Right forelimb (tissue), 1 donor: ENCODE measurements at regions not wholly inside any gene's neighbourhood (a gene's known extent, or its start where the extent isn't known, plus 50 kb on each side); places are given as distances from the start of the nearest gene placed in this dataset.
"Not testable (repeated sequence)": the region's sequence is repeated elsewhere in the genome, so short reads cannot be mapped to it uniquely, and the experiment has no call there.

Source experiments
- DNase-seq: peaks from one replicate; pipeline ENCODE4 v3.0.0-alpha.2; 2018

- no peak for DNase-seq
Observed at GRCh38 chr5:15183520-15183919, 311.9 kb upstream of the ANKH start.

- no peak for DNase-seq
Observed at GRCh38 chr5:15170173-15170572, 298.6 kb upstream of the ANKH start.

DNA sequence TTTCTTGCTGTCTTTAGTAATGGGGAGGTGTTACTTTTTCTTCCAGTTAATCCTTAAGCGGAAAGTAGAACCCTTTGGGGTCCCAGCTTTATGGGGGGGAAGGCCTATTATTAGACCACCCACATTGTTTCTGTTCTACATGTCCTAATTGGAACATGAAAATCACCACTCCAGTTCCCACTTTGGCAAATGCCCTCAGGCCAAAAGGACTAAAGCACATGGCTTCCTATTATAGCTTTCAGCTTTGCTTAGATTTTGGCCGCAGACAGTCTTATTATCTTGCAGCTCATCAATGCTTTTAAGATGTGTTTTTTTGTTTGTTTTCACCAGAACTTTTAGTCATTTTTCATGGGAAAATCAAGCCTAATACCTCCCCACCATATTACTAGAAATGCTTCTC lies 296.8 kb upstream of the ANKH start:
- DNase-seq, result no peak

GRCh38 chr5:15160091-15160490 lies 288.5 kb upstream of the ANKH start:
- DNase-seq, result no peak

GRCh38 chr5:15159606-15160005 lies 288.0 kb upstream of the ANKH start:
- DNase-seq, result no peak

- DNase-seq, result no peak
Observed at GRCh38 chr5:15142458-15142857, 270.9 kb upstream of the ANKH start.

DNA sequence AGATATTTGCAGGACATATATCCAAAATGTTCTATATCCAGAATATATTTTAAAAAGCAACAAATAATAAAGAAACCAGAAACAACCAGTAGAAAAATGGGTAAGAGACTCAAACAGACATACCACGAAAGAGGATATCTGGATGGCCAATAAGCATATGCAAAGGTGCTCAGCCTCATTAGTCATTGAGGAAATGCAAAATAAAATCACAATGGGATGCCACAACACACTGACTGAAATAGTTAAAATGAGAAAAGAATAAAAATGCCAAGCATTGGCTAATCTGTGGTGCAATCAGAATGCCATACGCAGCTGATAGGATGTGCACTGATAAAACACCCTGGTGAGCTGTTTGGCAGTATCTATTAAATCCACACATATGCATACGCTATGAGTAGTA lies 265.8 kb upstream of the ANKH start:
- DNase-seq, result no peak

- DNase-seq, result no peak
Observed at GRCh38 chr5:15135661-15136060, 264.1 kb upstream of the ANKH start.

DNA sequence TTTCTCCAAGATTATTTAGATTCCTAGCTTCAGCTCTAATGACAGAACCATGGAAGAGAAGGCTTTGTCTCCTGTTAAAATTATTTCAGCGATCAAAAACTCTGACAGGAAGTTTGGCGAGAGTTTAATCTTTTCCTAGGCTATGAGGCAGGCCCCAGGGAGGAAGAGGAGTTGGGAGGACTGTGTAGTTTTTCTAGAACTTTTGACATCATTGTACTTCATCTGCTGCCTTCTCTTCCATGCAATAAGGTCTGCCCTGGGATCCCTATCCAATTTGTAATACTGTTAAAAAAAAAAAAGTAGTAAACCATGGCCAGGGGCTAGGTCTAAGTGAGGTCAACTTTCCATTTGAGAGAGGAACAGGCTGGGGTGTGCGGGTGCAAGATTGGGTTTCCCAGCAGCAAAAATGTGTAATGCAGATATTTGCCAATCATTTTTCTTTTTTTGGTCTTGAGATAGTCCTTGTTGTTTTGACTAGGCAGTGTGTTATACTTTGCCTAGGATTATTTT lies 261.9 kb upstream of the ANKH start:
- DNase-seq, result no peak

GRCh38 chr5:15132816-15133405 lies 261.3 kb upstream of the ANKH start:
- DNase-seq, result no peak

- no peak for DNase-seq
Observed at GRCh38 chr5:15131909-15132308, 260.3 kb upstream of the ANKH start.

DNA sequence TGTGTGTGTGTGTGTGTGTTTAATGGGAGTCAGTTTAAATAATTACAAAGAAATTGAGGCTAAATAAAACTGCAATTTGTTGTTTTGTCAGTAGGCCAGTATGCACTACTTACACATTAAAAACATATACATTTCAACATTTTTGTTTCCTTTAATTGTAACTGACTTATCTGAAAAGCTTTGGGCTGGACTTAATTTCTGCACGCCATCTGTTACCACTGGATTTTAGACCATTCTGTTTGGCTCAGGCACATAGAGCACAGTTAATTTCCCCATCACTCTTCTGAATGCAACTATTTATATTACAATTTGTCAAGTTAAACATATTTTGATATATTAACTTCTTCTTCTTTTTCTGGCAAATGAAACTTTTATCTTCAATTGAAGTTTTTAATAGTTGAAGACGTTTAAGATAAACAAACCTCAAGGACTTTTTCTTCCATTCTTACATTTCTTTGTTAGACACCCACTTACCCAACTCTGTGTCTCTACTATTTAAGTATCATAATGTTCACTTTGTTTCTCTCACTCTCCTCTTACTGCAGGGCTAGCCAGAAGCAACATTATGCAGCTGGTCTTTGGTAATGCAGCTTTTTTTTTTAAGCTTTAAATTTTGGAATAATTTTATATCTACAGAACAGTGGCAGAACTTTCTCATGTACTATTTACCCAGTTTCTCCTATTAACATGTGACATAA lies 253.4 kb upstream of the ANKH start:
- no peak for DNase-seq

DNA sequence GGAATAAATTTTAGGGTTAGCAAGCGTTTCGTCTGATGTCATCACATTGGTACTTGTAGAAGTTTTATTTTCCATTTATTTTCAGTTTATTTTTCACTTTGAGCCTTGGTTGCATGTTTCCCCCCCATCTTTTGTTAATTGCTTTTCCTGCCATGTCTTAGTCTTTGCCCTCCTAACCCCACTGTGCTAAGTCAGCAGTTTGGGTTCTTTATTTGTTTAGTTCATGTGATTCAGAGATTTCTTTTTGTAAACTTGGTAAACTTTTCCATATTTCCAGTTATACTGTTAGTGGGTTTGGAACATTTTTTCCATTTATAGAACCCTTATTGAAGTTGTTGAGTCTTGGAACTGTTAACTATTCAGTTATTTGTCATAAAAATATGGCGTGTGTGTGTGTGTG lies 252.9 kb upstream of the ANKH start:
- no peak for DNase-seq

DNA sequence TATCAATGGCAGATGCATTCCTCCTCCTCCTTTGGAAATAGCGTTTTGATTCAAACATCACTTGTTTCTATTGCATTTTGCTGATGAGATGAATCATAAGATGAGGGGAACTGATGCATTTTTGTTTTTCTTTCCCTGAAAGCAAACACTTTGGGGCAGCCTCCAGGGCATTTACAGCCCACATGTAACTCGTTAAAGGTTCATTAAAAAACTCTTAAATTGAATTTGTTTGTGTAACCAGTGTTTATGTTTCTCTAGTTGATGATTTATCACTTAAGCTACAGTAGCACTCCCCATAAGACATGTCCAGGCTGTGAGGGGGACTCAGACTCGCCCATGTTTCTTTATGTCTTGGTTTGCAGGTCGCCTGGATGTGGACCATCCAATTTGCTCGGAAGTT lies 246.1 kb upstream of the ANKH start:
- DNase-seq, result no peak

GRCh38 chr5:15116996-15117395 lies 245.4 kb upstream of the ANKH start:
- DNase-seq, result no peak

GRCh38 chr5:15106530-15107283 lies 235.1 kb upstream of the ANKH start:
- no peak for DNase-seq

- DNase-seq, result peak; percentile 60
Observed at GRCh38 chr5:15105799-15106393, 234.3 kb upstream of the ANKH start.

- no peak for DNase-seq
Observed at GRCh38 chr5:15103864-15104263, 232.3 kb upstream of the ANKH start.

- no peak for DNase-seq
Observed at GRCh38 chr5:15103130-15103529, 231.6 kb upstream of the ANKH start.

DNA sequence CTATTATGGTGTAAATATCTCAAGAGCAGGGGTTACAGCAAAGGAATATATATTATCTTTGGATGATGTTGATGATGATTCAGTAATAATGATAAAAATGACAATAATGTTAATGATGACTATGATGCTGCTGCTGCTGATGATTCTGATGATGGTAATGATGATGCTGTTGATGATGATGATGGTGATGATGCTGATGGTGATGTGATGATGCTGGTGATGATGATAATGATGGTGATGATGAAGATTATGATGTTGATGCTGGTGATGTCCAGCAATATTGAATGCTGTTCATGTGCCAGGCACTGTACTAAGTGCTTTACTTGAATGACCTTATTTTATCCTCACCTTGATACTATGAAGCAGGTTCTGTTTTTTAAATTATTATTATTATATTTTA lies 226.0 kb upstream of the ANKH start:
- DNase-seq, result no peak

DNA sequence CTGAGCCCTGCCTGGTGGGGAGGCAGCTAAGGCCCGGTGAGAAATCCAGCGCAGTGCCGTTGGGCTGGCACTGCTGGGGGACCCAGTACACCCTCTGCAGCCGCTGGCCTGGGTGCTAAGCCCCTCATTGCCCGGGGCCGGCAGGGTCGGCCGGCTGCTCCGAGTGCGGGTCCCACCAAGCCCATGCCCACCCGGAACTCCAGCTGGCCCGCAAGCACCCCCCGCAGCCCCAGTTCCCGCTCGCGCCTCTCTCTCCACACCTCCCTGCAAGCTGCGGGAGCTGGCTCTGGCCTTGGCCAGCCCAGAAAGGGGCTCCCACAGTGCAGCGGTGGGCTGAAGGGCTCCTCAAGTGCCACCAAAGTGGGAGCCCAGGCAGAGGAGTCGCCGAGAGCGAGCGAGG lies 225.1 kb upstream of the ANKH start:
- DNase-seq, result not testable (repeated sequence)

DNA sequence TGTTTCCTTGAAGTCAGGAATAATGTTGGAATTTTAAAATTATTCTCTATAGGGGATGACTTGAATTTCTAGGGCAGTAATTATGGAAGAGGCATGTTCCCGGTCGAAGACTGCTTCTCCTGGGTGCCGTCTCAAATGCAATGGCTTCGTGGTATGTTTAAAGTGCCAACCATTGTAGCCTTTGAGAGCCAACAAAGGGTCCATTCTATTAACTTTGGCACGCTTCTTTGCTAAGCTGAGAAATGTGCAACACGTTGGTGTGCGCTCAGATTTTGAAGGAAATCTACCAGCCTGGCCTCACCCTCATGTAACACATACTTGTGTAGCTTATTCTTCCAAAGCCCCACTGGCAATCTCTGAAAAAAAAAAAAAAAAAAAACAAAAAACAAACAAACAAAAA lies 221.2 kb upstream of the ANKH start:
- DNase-seq, result no peak

DNA sequence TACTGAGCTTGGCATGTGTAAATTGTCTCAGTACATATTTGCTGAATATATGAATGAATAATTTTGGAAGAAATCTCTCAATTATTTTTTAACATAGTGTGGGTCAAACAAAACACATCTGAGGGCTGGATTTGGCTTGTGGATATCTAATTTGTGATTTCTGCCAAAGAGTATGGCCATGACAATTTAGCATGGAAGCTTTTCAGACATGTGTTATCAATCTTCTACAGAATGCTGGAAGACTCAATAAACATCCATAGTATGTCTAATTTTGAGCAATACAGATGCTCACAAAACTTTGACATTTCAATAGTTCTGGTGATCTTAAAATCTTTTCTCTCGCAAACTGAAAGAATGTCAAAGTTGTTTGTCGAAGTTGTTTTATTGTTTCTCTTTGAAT lies 214.1 kb upstream of the ANKH start:
- DNase-seq, result no peak

DNA sequence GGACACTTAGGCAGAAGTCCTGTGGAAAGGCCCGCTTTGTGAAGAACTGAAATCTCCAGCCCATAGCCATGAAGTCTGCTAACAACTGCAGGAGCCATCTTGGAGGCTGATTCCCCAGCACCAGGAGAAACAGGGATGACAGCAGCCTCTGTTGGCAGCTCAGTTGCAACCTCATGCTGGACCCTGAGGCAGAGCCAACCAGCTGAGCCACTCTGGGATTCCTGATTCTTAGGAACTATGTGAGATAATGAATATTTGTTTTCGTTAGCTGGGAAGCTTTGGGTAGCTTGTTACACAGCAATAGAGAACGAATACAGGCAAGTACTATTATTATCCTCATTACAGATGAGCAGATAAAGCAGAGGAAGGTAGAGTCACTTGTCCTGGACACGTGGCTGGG lies 210.5 kb upstream of the ANKH start:
- DNase-seq, result no peak
